GM23338 (cell line): ENCODE measurements at regions not wholly inside any gene's neighbourhood (a gene's known extent, or its start where the extent isn't known, plus 50 kb on each side); places are given as distances from the start of the nearest gene placed in this dataset.
A peak's percentile ranks its signal among the peaks of the same experiment; 100 is the strongest.

Experiments
- ATAC-seq: fragments of 200-7000 bp; cut with Tn5 transposase; 3 replicates; pipeline ENCODE4 v1.9.1; 2020
- DNase-seq: peaks from one replicate; pipeline ENCODE4 v3.0.0-alpha.2; 2015; ENCODE audit warnings: low spot score
- H2AFZ ChIP-seq: fragments of 200-600 bp; sonication (generic); 2 replicates; pipeline ENCODE4 v1.8.0; 2016; ENCODE audit warnings: antibody characterized with exemption, mild to moderate bottlenecking, moderate library complexity
- H3F3A ChIP-seq: fragments of 200-600 bp; sonication (generic); replicated peaks from 2 replicates; pipeline ENCODE4 v1.8.0; 2017; ENCODE audit warnings: antibody characterized with exemption, mixed run types, low read depth
- H3K27ac ChIP-seq: fragments of 200-600 bp; sonication (generic); 2 replicates; pipeline ENCODE4 v1.6.1; 2016; ENCODE audit warnings: low read depth
- H3K27me3 ChIP-seq: fragments of 200-600 bp; sonication (generic); 2 replicates; pipeline ENCODE4 v1.8.0; 2016; ENCODE audit warnings: mild to moderate bottlenecking, mixed run types, moderate library complexity; ENCODE audit not compliant: insufficient read depth
- H3K36me3 ChIP-seq: fragments of 200-600 bp; sonication (generic); 2 replicates; pipeline ENCODE4 v1.8.0; 2016; ENCODE audit warnings: mild to moderate bottlenecking; ENCODE audit not compliant: insufficient read depth
- H3K4me1 ChIP-seq: fragments of 200-600 bp; sonication (generic); 2 replicates; pipeline ENCODE4 v1.8.0; 2016; ENCODE audit warnings: mild to moderate bottlenecking, moderate library complexity; ENCODE audit not compliant: insufficient read depth
- H3K4me2 ChIP-seq: fragments of 200-600 bp; sonication (generic); 2 replicates; pipeline ENCODE4 v1.7.1; 2017; ENCODE audit warnings: mixed run types
- H3K4me3 ChIP-seq: fragments of 200-600 bp; sonication (generic); 2 replicates; pipeline ENCODE4 v1.6.1; 2016; ENCODE audit warnings: mixed run types
- H3K79me2 ChIP-seq: fragments of 200-600 bp; sonication (generic); replicated peaks from 2 replicates; pipeline ENCODE4 v1.8.0; 2017; ENCODE audit warnings: mild to moderate bottlenecking; ENCODE audit not compliant: insufficient read depth
- H3K9me2 ChIP-seq: fragments of 200-600 bp; sonication (generic); 2 replicates; pipeline ENCODE4 v1.8.0; 2017; ENCODE audit not compliant: insufficient read depth
- H4K20me1 ChIP-seq: fragments of 200-600 bp; sonication (generic); replicated peaks from 2 replicates; pipeline ENCODE4 v1.8.0; 2017; ENCODE audit warnings: mild to moderate bottlenecking; ENCODE audit not compliant: insufficient read depth
- H3K27ac Mint-ChIP-seq: 2 replicates; pipeline ENCODE4 v1.8.0; 2020; ENCODE audit warnings: inconsistent platforms, mild to moderate bottlenecking, moderate library complexity, mixed read lengths
- H3K27me3 Mint-ChIP-seq: 3 replicates; pipeline ENCODE4 v1.8.0; 2022; ENCODE audit warnings: low read depth, mild to moderate bottlenecking, moderate library complexity, mixed read lengths, inconsistent platforms; ENCODE audit not compliant: insufficient read depth, poor library complexity
- H3K36me3 Mint-ChIP-seq: 3 replicates; pipeline ENCODE4 v1.8.0; 2021; ENCODE audit warnings: low read depth, mild to moderate bottlenecking, inconsistent platforms, moderate library complexity, mixed read lengths
- H3K4me1 Mint-ChIP-seq: 3 replicates; pipeline ENCODE4 v1.8.0; 2020; ENCODE audit warnings: mild to moderate bottlenecking, inconsistent platforms, mixed read lengths
- H3K4me3 Mint-ChIP-seq: 3 replicates; pipeline ENCODE4 v1.8.0; 2021; ENCODE audit warnings: moderate library complexity, mild to moderate bottlenecking, inconsistent platforms, mixed read lengths
- H3K9me3 Mint-ChIP-seq: 3 replicates; pipeline ENCODE4 v1.8.0; 2020; ENCODE audit warnings: moderate library complexity, mild to moderate bottlenecking, inconsistent platforms, mixed read lengths
- EZH2phosphoT487 ChIP-seq: fragments of 200-600 bp; sonication (generic); IDR thresholded peaks from one replicate; pipeline ENCODE4 v1.8.1; 2018; ENCODE audit warnings: antibody characterized with exemption; ENCODE audit not compliant: unreplicated experiment
- ZNF462 ChIP-seq: fragments of 250-450 bp; sonication (Bioruptor Pico); IDR thresholded peaks from 2 replicates; pipeline ENCODE4 v1.5.0; 2020; ENCODE audit warnings: mild to moderate bottlenecking, moderate library complexity

GRCh38 chr3:166889241-166889640 is 490.9 kb downstream of the ZBBX start (continued):
- no peak for TF ChIP-seq EZH2phosphoT487

GRCh38 chr3:166879661-166880060 is 500.4 kb downstream of the ZBBX start:
- no peaks in the 10 kb centered on the region for H3F3A ChIP-seq
- no peak for TF ChIP-seq ZNF462 (CRISPR knock-in tag)
- H3K36me3 ChIP-seq: no peaks in the 10 kb centered on the region
- DNase-seq (no peak), ATAC-seq (no peak)
- no peak overlapping the region for H2AFZ ChIP-seq
- H3K27ac Mint-ChIP-seq: no peak overlapping the region
- no peaks in the 10 kb centered on the region for H3K4me1 ChIP-seq
- H3K27me3 Mint-ChIP-seq: no peaks in the 10 kb centered on the region
- H3K4me3 Mint-ChIP-seq: no peak overlapping the region
- peaks cover 2% of the 10 kb centered on the region; the same call in 1 of the 2 replicates for H3K9me2 ChIP-seq
- no peaks in the 10 kb centered on the region for H3K36me3 Mint-ChIP-seq
- no peaks in the 10 kb centered on the region for H4K20me1 ChIP-seq
- H3K4me3 ChIP-seq: no peak overlapping the region
- H3K79me2 ChIP-seq: no peaks in the 10 kb centered on the region
- no peaks in the 10 kb centered on the region; the same call in 2 of the 3 replicates for H3K9me3 Mint-ChIP-seq
- H3K4me1 Mint-ChIP-seq: no peaks in the 10 kb centered on the region
- no peaks in the 10 kb centered on the region for H3K27me3 ChIP-seq
- H3K27ac ChIP-seq: no peak overlapping the region
- H3K4me2 ChIP-seq: no peak overlapping the region

GRCh38 chr3:166877971-166878370 is 502.1 kb downstream of the ZBBX start:
- Mint-ChIP-seq H3K9me3 (no peaks in the 10 kb centered on the region; the same call in 2 of the 3 replicates), H3K4me3 (no peak overlapping the region), H3K27me3 (peaks cover 3% of the 10 kb centered on the region), H3K27ac (no peak overlapping the region), H3K36me3 (no peaks in the 10 kb centered on the region), H3K4me1 (no peaks in the 10 kb centered on the region)
- no peak overlapping the region for H2AFZ ChIP-seq
- peaks cover 9% of the 10 kb centered on the region for H3K9me2 ChIP-seq
- H3K79me2 ChIP-seq: no peaks in the 10 kb centered on the region
- no peak overlapping the region for H3K4me2 ChIP-seq
- no peaks in the 10 kb centered on the region for H3K36me3 ChIP-seq
- no peaks in the 10 kb centered on the region for H3K4me1 ChIP-seq
- no peaks in the 10 kb centered on the region for H4K20me1 ChIP-seq
- H3K27ac ChIP-seq: no peak overlapping the region
- TF ChIP-seq ZNF462 (CRISPR knock-in tag): no peak
- no peaks in the 10 kb centered on the region for H3K27me3 ChIP-seq
- ATAC-seq (no peak), DNase-seq (peak; percentile 24)
- H3F3A ChIP-seq: no peaks in the 10 kb centered on the region
- no peak overlapping the region for H3K4me3 ChIP-seq
